ENCODE measurements at regions not wholly inside any gene's neighbourhood (a gene's known extent, or its start where the extent isn't known, plus 50 kb on each side); places are given as distances from the start of the nearest gene placed in this dataset.

DNA sequence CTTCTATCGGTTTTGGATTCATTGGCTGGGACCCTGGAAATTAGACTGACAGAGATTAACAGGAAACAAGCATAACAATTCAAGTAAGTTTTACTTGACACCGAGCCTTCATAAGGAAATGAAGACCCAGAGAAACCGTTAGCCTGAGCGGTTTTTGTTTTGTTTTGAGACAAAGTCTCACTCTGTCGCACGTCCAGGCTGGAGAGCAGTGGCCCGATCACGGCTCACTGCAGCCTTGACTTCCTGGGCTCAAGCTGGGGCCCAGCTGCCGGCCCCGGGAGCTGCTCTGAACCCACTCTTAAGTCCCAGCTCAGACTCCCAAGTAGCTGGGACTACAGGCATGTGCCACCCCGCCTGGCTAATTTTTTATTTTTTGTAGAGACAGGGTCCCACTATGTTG lies 321.3 kb downstream of the SEC14L1 start:
- no peak for DNase-seq
- in situ Hi-C loops (cut with HindIII; ENCODE audit: low pct_ligation_motif_present, low pct_unique_long_range_greater_than_20kb, low sequenced_read_pairs) = no loop called here

DNA sequence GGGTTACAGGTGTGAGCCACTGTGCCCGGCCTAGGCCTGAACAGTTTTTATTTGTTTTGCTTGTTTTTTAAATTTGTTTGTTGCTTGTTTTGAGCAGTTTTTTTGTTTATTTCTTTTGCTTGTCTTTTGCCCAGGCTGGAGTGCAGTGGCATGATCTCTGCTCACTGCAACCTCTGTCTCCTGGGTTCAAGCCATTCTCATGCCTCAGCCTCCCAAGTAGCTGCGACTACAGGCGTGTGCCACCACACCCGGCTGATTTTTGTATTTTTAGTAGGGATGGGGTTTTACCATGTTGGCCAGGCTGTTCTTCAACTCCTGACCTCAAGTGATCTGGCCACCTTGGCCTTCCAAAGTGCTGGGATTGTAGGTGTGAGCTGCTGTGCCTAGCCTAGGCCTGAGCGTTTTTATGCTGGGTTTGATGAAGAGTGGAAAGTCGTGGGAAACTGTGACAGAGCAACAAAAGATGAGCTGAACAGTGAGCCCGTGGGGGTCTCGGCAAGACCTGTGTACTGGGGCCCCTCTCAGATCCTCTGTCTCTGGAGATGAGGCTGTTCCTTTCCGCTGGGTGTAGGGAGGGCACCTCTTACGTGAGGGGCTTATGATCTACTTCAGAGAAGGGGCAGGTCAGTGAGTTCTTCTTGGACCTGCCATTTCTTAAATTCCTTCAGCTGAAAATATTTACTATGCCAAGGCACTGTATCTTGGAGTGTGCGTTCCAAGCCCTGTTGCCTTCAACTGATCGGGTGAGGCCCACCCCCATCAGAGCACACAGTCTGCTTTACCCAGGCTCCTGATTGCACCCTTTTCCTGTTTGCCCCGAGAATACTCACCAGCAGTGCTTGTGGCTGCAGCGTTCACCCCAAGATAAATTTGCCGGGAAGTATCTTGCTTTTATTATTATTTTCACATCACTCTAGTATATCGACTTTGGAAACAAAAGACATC lies 322.1 kb downstream of the SEC14L1 start:
- no peak for DNase-seq
- in situ Hi-C loops (cut with HindIII; ENCODE audit: low pct_ligation_motif_present, low pct_unique_long_range_greater_than_20kb, low sequenced_read_pairs) = no loop called here

DNA sequence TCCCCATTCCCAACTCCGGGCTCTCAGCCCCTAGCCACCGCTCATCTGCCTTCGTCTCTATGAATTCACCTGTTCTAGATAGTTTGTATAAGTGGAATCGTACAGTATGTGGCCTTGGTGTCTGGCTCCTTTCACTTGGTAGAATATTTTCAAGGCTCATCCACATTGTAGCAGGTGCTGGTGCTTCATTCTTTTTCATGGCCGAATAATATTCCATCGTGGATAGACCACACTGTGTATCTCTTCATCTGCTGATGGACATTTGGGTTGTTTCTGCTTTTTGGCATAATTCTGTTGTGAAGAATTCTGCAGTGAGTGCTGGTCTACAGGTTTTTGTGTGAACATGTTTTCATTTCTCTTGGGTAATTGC lies 324.2 kb downstream of the SEC14L1 start:
- in situ Hi-C loops (cut with HindIII; ENCODE audit: low pct_ligation_motif_present, low pct_unique_long_range_greater_than_20kb, low sequenced_read_pairs) = no loop called here
- no peak for DNase-seq

DNA sequence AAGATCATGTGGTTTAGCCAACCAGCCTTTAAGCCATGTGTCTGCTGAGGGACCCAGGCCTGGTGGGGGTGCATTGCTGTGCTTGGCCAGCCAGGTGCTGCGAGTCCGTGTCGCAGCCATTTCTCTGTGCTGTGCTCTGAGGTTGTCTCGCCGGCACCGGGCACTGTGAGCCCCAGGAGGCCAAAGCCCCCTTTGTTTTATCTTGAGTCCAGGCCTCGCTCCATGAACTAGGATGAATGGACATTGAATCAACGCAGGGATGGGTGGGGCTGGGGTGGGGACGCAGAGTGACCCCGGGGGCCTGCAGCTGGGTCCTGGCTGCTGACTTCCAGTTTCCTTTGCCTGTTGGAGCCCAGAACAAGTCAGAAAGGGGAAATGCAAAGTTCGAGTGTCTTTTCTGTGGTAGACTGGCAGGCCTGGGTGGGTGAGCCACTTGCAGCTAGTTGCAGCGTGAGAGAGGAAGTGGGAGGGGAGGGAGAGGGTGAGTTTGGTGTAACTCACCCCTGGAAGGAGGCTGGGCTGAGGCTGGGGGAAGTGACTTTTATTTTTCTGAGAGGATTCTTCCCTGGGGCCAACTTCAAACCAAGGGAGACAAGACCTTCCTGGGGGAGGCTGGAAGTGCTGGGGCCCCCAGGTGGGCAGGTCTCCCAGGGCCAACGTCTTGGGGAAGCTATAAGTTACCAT lies 324.7 kb downstream of the SEC14L1 start:
- DNase-seq = no peak
- in situ Hi-C loops (cut with HindIII; ENCODE audit: low pct_ligation_motif_present, low pct_unique_long_range_greater_than_20kb, low sequenced_read_pairs) = no loop called here

DNA sequence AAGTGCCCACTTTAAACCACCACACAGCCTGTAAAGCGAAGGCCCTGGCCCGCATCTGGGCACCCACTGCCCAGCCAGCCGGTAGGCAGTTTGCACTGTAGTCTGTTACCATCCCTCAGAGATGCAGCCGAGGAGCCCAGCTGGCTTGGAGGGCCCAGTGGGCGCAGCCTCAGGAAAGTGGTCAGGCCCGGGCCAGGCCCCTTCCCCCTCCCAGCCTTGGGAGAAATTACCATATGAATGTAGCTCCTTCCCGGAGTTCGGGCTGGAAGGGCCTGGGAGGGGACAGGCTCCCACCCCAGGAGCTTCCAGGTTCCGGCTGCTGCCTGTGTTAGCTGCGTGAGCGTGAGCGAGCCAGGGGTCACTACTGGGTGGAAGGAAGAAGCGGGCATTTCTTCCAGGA lies 325.4 kb downstream of the SEC14L1 start:
- in situ Hi-C loops (cut with HindIII; ENCODE audit: low pct_ligation_motif_present, low pct_unique_long_range_greater_than_20kb, low sequenced_read_pairs) = no loop called here
- DNase-seq = no peak

DNA sequence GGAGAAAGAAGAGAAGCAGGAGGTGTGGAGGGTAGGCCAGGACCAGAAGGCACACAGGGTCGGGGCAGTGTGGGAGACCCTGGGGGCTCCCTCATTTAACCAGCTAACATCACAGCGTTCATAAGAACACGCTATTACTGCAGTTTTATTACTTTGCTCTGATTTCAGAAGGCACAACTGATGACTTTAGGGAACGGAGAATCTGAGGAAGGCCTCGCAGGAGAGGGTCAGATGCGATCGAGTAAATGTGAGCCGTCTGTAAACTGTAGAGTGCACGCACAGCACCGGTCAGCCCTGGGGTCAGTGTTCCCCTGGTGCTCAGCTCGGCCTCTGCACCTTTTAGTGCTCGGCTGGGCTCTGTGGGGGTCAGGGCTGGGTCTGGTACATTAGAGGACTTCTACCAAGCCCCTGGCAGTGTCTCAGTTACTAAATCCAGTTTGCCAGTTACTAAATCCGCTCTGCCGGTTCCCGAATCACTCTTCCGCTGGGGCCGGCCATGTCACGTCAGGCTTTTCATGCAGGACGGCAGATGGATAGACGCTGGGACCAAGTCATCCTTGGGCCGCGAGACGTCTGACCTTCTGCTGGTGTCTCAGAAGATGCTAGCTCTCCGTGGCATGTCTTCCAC lies 325.9 kb downstream of the SEC14L1 start:
- in situ Hi-C loops (cut with HindIII; ENCODE audit: low pct_ligation_motif_present, low pct_unique_long_range_greater_than_20kb, low sequenced_read_pairs) = no loop called here
- DNase-seq = no peak

DNA sequence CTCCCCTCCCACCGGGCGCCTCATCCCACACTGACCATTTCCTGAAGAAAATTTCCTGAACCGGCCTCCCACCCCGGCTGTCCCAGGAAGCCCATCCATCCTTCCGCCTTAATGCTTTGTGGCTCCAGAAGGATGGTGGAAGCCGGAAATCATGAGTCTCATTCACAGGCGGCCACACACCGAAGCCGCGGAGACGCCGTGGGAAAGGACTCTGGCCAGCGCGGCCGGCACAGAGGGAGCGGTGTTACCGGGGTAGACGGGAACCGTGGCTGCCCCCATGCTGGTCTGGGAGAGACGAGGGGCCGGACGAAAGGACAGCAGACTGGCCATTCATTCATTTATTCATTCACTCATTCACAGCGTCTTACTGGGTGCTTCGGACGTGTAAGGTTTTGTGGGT lies 326.8 kb downstream of the SEC14L1 start:
- in situ Hi-C loops (cut with HindIII; ENCODE audit: low pct_ligation_motif_present, low pct_unique_long_range_greater_than_20kb, low sequenced_read_pairs) = no loop called here
- no peak for DNase-seq

DNA sequence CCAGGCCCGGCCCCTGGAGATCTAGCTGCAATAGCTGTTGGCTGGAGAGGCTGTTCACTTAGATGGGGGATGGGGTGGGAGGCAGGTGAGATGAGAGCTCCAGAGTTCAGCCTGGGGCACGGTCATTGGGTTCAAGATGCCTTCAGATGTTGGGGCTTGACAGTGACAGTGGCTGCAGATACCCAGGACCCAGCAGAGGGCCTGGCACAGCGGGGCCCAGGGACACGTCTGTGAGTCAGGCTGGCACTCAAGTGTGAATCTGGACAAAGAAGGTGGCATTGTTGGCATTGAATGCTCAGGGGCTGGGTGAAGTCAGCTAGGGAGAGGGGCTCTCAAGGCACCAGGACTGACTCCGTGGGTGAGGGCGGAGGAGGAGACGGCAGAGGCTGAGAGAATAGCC lies 328.1 kb downstream of the SEC14L1 start:
- in situ Hi-C loops (cut with HindIII; ENCODE audit: low pct_ligation_motif_present, low pct_unique_long_range_greater_than_20kb, low sequenced_read_pairs) = no loop called here

DNA sequence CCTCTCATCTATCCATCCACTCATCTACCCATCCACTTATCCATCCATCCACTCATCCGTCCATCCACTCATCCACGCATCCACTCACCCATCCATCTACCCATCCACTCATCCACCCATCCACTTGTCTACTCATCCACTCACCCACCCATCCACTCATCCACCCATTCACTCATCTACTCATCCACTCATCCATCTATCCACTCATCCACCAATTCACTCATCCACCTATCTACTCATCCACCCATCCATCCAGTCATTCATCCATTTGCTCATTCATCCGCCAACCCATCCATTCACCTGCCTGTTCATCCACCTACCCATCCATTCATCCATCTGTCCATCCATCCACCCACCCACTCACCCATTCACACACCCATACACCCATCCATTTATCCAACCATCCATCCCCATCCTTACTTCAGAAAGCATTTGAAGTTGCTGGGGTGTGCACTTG lies 329.6 kb downstream of the SEC14L1 start:
- in situ Hi-C loops (cut with HindIII; ENCODE audit: low pct_ligation_motif_present, low pct_unique_long_range_greater_than_20kb, low sequenced_read_pairs) = no loop called here
- no peak for DNase-seq

More for the DNA sequence above, 328.1 kb downstream of the SEC14L1 start:
- no peak for DNase-seq

DNA sequence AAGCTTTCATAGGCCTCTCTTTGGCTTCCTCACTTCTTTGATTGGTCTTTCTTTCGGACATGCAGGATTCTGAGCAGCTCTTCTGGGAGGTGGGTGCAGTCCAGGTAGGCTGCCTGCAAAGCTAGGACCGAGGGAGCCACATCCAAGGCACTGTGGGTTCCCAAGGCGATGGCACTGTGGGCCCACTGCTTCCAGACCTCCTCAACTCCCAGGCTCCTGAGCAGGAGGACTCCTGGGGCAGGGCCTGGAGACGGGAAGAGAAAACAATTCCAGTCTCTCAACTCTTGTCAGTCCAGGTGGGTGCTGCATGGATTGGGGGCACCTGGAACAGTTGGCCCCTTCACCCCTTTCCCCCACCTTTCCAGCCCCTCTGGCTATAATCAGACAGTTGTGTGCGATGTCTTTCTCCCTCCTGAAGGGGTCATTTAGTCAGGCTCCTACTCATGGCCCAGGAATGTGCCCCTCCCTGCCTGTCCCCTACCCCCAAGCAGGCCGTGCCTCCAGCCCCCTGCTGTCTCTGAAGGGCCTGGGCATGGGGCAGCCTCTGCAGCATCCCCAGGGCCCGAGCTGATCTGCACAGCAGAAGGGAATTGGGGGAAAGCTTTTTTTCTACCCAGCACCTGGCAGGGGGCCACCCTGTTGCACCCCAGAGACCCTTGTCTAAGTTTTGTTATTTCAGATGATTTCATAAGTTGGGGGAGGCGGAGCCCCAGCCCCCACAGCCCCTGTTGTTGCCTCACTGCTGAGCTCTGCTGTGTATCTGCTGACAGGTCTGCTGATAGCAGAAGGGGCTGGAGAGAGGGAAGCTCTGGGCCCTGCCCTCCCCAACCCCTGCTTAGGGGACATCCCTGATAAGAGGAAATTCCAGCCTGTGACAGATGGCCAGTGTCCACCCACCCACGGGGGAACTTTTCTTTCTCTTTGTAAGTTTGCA lies 330.3 kb downstream of the SEC14L1 start:
- in situ Hi-C loops (cut with HindIII; ENCODE audit: low pct_ligation_motif_present, low pct_unique_long_range_greater_than_20kb, low sequenced_read_pairs) = no loop called here
- DNase-seq = peak; percentile 22

DNA sequence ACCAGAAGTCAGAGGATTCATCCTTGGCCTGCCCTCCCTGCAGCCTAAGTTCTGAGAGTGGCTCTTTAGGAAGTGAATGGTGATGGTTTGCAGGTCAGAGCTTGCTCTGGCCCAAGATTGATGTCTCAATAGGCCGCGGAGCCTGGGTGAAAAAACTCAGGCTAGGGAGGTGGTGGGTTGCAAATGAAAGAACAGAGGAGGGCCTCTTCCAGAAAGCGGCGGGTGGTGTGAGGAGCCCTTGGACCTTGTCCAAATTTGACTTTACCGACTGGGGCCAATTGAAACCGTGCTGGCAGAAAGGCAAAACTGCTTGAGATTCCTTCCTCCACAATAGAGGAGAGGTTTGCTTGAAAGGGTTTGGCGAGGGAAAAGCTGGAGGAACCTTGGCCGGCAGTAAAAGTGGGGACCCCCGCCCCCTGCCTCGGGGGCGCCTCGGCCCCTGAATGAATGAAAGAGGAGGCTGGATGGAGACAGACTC lies 331.3 kb downstream of the SEC14L1 start:
- in situ Hi-C loops (cut with HindIII; ENCODE audit: low pct_ligation_motif_present, low pct_unique_long_range_greater_than_20kb, low sequenced_read_pairs) = no loop called here

DNA sequence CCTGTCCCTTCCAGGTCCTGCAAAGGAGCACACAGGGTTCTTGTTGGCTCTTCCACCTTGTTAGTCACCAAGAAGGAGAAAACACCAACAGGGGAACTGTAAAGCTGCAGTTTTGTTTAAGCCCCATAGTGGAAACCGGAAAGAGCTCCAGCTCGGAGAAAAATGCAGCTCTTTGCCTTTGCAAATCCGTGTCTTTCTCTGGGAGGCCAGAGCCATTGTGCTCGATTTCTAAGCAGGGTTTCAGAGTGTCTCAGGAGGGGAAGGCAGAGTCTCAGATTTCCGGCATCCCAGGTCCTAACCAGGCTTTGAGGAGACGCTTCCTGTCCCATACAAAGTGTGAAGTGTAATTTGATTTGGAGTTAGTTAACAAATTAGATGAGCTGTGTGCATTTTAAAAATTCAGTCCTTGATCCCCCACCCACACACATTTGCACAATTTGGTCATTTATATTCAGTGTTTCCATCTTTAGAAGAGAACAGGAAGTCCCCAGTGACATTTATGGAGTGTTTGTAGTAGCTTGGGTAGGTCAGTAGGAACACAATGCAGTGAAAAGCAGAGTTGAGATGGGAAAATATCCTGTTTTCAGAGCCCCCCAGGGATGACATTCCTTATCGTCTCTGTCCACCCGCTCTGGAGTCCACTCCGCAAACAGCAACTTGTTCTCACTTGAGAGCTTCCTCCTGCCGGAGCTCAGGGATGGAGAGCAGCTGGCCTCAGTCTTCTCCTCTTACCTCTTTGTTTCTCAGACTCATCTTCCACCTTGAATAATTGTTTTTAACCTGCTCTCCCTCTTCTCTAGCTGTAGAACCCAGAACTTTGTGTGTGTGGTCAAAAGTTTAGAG lies 331.9 kb downstream of the SEC14L1 start:
- no peak for DNase-seq
- in situ Hi-C loops (cut with HindIII; ENCODE audit: low pct_ligation_motif_present, low pct_unique_long_range_greater_than_20kb, low sequenced_read_pairs) = no loop called here

More for the DNA sequence above, 331.3 kb downstream of the SEC14L1 start:
- no peak for DNase-seq

DNA sequence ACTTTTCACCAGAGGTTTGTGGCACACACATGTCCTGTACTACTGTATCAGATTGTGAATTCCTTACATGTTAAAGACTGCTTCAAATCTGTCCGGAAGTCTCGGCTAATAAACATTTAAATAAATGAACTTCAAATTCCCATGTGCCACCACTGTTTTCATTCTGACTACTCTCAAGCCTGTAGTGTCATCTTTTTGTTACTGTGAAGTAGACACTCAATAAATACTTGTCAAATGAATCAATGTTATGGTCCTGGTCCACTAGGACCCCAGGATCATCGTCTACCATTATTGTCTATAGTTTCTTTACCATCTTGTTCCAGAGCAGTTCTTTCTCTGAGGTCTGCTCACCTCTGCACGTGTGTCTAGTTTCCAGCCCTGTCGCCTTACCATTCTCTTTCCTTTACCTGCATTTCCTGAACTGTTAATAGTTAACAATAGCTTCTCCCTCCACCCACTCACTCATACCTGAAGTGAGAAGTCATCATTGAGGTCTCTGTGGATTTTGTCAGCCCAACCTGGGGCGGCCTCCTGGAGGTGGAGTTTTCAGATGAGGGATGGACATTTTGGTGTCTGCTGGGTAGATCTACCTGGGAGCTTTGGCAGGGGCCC lies 333.0 kb downstream of the SEC14L1 start:
- in situ Hi-C loops (cut with HindIII; ENCODE audit: low pct_ligation_motif_present, low pct_unique_long_range_greater_than_20kb, low sequenced_read_pairs) = no loop called here
- no peak for DNase-seq

DNA sequence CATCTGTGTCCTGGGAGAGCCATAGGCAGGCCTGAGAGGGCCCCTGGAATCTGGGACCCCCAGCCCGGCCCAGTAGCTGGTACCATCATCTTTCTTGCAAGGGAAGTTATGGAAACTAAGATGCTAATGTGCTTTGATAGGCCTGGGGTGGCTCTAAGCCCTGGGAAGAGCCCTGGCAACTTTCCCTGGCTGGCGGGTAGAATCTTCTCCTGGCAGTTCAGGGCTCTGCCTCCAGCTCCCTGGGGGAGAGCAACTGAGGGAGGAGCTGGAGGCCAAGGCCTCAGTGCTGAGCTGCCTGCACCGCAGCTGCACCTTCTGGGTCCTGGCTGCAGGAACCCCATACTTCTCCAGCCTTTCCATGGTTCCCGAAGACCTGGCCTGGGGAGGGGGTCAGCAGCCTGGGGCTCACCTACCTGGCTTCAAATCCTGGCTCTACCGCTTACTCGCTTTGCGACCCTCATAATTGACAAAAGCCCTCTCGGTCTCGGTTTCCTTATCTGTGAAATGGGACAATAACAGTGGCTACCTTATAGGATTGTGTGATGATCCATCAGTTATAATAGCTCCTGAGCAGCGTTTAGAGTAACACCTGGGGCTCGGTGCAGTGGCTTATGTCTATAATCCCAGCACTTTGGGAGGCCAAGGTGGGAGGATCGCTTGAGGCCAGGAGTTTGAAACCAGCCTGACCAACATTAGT lies 333.7 kb downstream of the SEC14L1 start:
- no peak for DNase-seq
- in situ Hi-C loops (cut with HindIII; ENCODE audit: low pct_ligation_motif_present, low pct_unique_long_range_greater_than_20kb, low sequenced_read_pairs) = no loop called here

DNA sequence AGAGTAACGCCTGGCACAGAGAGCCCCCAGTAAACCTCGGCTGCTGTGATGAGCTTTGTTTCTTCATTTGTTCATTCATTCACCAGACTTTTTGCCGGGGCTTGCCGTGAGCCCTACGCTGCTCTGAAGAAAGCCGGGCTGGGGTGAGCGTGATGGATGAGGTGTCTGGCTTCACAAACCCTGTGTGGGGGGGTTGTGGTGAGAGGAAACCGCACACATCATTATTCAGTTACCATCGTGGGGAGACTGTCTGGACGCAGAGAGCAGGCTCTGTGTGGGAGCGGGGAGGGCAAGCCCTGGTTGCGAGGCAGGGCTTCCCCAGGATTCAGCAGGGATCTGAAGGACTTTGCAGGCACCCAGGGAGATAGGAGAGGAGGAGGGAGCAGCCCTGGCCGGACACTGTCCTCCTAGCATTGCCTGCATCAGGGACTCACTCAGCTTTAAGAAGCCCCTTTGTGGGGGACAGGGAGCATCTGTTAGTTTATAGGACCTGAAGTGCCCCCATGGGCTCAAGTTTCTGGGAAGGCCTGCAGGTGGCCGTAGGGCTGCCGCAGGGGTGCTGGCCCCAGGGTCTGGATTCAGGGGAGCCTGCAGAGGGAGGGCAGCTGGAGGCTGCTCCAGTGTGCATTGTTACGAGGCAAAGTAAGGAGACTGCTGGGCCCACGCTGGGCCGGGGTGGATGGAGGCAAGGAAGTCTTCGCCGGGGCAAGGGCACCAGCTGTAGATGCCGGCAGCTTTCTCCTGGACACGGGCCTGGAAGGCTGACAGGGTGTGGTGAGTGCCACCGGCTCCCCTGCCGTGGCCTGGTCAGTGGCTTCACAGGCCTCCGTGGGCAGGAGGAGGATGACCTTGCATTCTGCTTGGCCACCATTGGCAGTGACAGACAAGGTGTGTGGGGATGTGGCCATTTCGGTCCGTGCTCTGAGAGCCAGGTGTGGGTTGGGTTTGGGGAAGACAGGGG lies 334.5 kb downstream of the SEC14L1 start:
- in situ Hi-C loops (cut with HindIII; ENCODE audit: low pct_ligation_motif_present, low pct_unique_long_range_greater_than_20kb, low sequenced_read_pairs) = no loop called here
- DNase-seq = no peak

Data from ACHN (cell line).